ENCODE measurements at regions not wholly inside any gene's neighbourhood (a gene's known extent, or its start where the extent isn't known, plus 50 kb on each side); places are given as distances from the start of the nearest gene placed in this dataset.

DNA sequence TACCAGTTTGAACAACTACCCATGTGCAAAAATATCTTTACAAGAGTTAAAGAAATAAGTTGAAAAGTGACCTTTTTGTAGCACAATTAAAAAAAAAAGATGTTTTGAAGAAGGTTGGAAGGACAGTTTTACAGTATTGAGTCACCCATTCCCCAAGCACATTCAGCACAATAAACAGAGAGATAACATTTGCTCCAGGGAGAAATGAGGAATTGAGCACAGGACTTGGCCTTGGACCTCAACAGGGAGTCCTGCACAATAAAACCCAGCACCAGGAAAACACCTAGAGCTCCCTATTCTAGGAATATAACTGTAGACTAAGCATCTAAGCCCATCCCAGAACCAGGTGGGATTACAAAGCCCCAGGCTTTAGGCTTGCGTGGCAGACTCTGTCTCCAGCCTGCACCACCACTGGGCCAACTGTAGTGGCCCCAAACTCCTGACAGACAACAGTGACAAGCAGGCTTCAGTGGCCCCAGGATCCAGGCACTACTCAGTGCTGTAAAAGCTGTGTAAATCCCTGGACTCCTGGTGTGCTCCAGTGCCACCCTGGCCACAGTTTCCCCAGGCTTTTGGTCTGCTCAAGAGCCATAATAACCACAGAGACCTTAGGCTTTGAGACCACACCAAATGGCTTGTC lies 857.2 kb downstream of the SLITRK1 start:
- TF ChIP-seq, protein P1, sequence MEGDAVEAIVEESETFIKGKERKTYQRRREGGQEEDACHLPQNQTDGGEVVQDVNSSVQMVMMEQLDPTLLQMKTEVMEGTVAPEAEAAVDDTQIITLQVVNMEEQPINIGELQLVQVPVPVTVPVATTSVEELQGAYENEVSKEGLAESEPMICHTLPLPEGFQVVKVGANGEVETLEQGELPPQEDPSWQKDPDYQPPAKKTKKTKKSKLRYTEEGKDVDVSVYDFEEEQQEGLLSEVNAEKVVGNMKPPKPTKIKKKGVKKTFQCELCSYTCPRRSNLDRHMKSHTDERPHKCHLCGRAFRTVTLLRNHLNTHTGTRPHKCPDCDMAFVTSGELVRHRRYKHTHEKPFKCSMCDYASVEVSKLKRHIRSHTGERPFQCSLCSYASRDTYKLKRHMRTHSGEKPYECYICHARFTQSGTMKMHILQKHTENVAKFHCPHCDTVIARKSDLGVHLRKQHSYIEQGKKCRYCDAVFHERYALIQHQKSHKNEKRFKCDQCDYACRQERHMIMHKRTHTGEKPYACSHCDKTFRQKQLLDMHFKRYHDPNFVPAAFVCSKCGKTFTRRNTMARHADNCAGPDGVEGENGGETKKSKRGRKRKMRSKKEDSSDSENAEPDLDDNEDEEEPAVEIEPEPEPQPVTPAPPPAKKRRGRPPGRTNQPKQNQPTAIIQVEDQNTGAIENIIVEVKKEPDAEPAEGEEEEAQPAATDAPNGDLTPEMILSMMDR (conservative IDR thresholded peaks at IDR 0.05; ENCODE audit: low read length), result no peak
- no peak for TF ChIP-seq EZH2phosphoT487 (IDR thresholded peaks at IDR 0.05; ENCODE audit: borderline replicate concordance, low read depth, low read length)
